SHP77 (cell line): ENCODE measurements at regions not wholly inside any gene's neighbourhood (a gene's known extent, or its start where the extent isn't known, plus 50 kb on each side); places are given as distances from the start of the nearest gene placed in this dataset.
"Not testable (repeated sequence)": the region's sequence is repeated elsewhere in the genome, so short reads cannot be mapped to it uniquely, and the experiment has no call there.

Source experiments
- DNase-seq, 2 experiments: peaks; one replicate each; lab custom pipeline; 2025; lab: John Stamatoyannopoulos, UW

GRCh38 chr18:10120622-10121021 lies 206.8 kb downstream of the VAPA start:
- DNase-seq, result no peak

GRCh38 chr18:10121028-10121427 lies 207.2 kb downstream of the VAPA start:
- no peak for DNase-seq

GRCh38 chr18:10121786-10122515 lies 208.1 kb downstream of the VAPA start:
- DNase-seq, result peak; percentile 71 to 80

- no peak for DNase-seq
Observed at GRCh38 chr18:10122988-10123950, 209.5 kb downstream of the VAPA start.

- no peak for DNase-seq
Observed at GRCh38 chr18:10124071-10124470, 210.3 kb downstream of the VAPA start.

GRCh38 chr18:10124557-10124956 lies 210.7 kb downstream of the VAPA start:
- no peak for DNase-seq

- DNase-seq, result no peak
Observed at GRCh38 chr18:10124967-10125366, 211.2 kb downstream of the VAPA start.

- no peak for DNase-seq
Observed at GRCh38 chr18:10127729-10128128, 213.9 kb downstream of the VAPA start.

- DNase-seq, result no peak
Observed at GRCh38 chr18:10128921-10129501, 215.2 kb downstream of the VAPA start.

- DNase-seq, result no peak
Observed at GRCh38 chr18:10130606-10131005, 216.8 kb downstream of the VAPA start.

GRCh38 chr18:10131081-10131459 lies 217.3 kb downstream of the VAPA start:
- DNase-seq, result no peak

GRCh38 chr18:10131460-10132395 lies 217.9 kb downstream of the VAPA start:
- DNase-seq, result peak in 1 of 2 experiments; percentile 14

GRCh38 chr18:10133516-10133915 lies 219.7 kb downstream of the VAPA start:
- no peak for DNase-seq

- DNase-seq, result no peak
Observed at GRCh38 chr18:10134204-10134603, 220.4 kb downstream of the VAPA start.

GRCh38 chr18:10134749-10135148 lies 220.9 kb downstream of the VAPA start:
- not testable (repeated sequence) for DNase-seq

- no peak for DNase-seq
Observed at GRCh38 chr18:10135302-10135926, 221.6 kb downstream of the VAPA start.

- no peak for DNase-seq
Observed at GRCh38 chr18:10138719-10139118, 224.9 kb downstream of the VAPA start.

- no peak for DNase-seq
Observed at GRCh38 chr18:10139783-10140410, 226.1 kb downstream of the VAPA start.

- peak; percentile 26 to 40 for DNase-seq
Observed at GRCh38 chr18:10140461-10141282, 226.9 kb downstream of the VAPA start.

- no peak for DNase-seq
Observed at GRCh38 chr18:10141559-10141958, 227.7 kb downstream of the VAPA start.
